Loucy (cell line): ENCODE measurements at regions not wholly inside any gene's neighbourhood (a gene's known extent, or its start where the extent isn't known, plus 50 kb on each side); places are given as distances from the start of the nearest gene placed in this dataset.

Source experiments
- H2AFZ ChIP-seq: fragments of 200-600 bp; sonication (generic); 2 replicates; pipeline ENCODE4 v1.6.0; 2016; ENCODE audit warnings: antibody characterized with exemption, mild to moderate bottlenecking, low read length, moderate library complexity
- H3F3A ChIP-seq: fragments of 200-600 bp; 2 replicates; pipeline ENCODE4 v1.6.0; 2016; ENCODE audit warnings: antibody characterized with exemption, low read depth, mild to moderate bottlenecking
- H3K27me3 ChIP-seq: fragments of 200-600 bp; sonication (generic); 2 replicates; pipeline ENCODE4 v1.6.1; 2014; ENCODE audit warnings: low read length, mild to moderate bottlenecking; ENCODE audit not compliant: insufficient read depth, poor library complexity, severe bottlenecking
- H3K36me3 ChIP-seq: fragments of 200-600 bp; sonication (generic); 2 replicates; pipeline ENCODE4 v1.6.1; 2016; ENCODE audit warnings: low read length; ENCODE audit not compliant: insufficient read depth
- H3K4me1 ChIP-seq: fragments of 200-600 bp; sonication (generic); 2 replicates; pipeline ENCODE4 v1.5.1; 2014; ENCODE audit warnings: low read length, mild to moderate bottlenecking; ENCODE audit not compliant: insufficient read depth, poor library complexity, severe bottlenecking
- H3K4me2 ChIP-seq: fragments of 200-600 bp; sonication (generic); 2 replicates; pipeline ENCODE4 v1.6.0; 2014; ENCODE audit warnings: antibody characterized with exemption, low read length, low read depth, mild to moderate bottlenecking; ENCODE audit not compliant: poor library complexity, severe bottlenecking
- H3K4me3 ChIP-seq: fragments of 200-600 bp; sonication (generic); 2 replicates; pipeline ENCODE4 v1.5.1; 2014; ENCODE audit warnings: low read length, mild to moderate bottlenecking, mixed read lengths; ENCODE audit not compliant: poor library complexity, severe bottlenecking
- H3K79me2 ChIP-seq: fragments of 200-600 bp; sonication (generic); 2 replicates; pipeline ENCODE4 v1.6.1; 2014; ENCODE audit warnings: low read length; ENCODE audit not compliant: insufficient read depth
- H3K9ac ChIP-seq: fragments of 200-600 bp; sonication (generic); 2 replicates; pipeline ENCODE4 v1.6.0; 2014; ENCODE audit warnings: mild to moderate bottlenecking, low read depth, low read length, moderate library complexity; ENCODE audit not compliant: poor library complexity, severe bottlenecking
- H3K9me2 ChIP-seq: fragments of 200-600 bp; sonication (generic); replicated peaks from 2 replicates; pipeline ENCODE4 v1.6.1; 2016; ENCODE audit warnings: low read depth, low read length, mixed read lengths
- H3K9me3 ChIP-seq: fragments of 200-600 bp; sonication (generic); 2 replicates; pipeline ENCODE4 v1.6.1; 2014; ENCODE audit warnings: mild to moderate bottlenecking, antibody characterized with exemption, low read length, low read depth; ENCODE audit not compliant: insufficient read depth
- H4K20me1 ChIP-seq: fragments of 200-600 bp; sonication (generic); 2 replicates; pipeline ENCODE4 v1.6.0; 2014; ENCODE audit warnings: antibody characterized with exemption, low read length, mild to moderate bottlenecking; ENCODE audit not compliant: insufficient read depth, poor library complexity, severe bottlenecking
- CTCF ChIP-seq: fragments of 200-600 bp; sonication (generic); conservative IDR thresholded peaks from 2 replicates; pipeline ENCODE4 v1.5.1; 2014; ENCODE audit warnings: mild to moderate bottlenecking, antibody characterized with exemption, low read length
- EZH2phosphoT487 ChIP-seq: fragments of 200-600 bp; IDR thresholded peaks from 2 replicates; pipeline ENCODE4 v1.6.1; 2018; ENCODE audit warnings: antibody characterized with exemption, mild to moderate bottlenecking, moderate library complexity, borderline replicate concordance

- Histone ChIP-seq H3K27me3 (no peaks in the 10 kb centered on the region), H3K36me3 (no peaks in the 10 kb centered on the region), H2AFZ (no peak overlapping the region), H3K9me3 (no peaks in the 10 kb centered on the region), H3F3A (no peaks in the 10 kb centered on the region), H3K4me3 (no peak overlapping the region), H3K9ac (no peak overlapping the region), H3K4me1 (no peaks in the 10 kb centered on the region), H3K9me2 (no peaks in the 10 kb centered on the region), H4K20me1 (no peaks in the 10 kb centered on the region), H3K4me2 (no peak overlapping the region), H3K79me2 (no peaks in the 10 kb centered on the region)
- TF ChIP-seq EZH2phosphoT487 (no peak), CTCF (no peak)
Measured at GRCh38 chr3:166560253-166560652, 723.0 kb upstream of the BCHE start.

GRCh38 chr3:166556955-166557354 is 719.7 kb upstream of the BCHE start:
- no peak overlapping the region for H3K4me3 ChIP-seq
- no peaks in the 10 kb centered on the region for H3K79me2 ChIP-seq
- TF ChIP-seq CTCF, result no peak
- TF ChIP-seq EZH2phosphoT487, result no peak

GRCh38 chr3:166554023-166554422 is 716.8 kb upstream of the BCHE start:
- H3K4me3 ChIP-seq, result no peak overlapping the region
- TF ChIP-seq CTCF (no peak), EZH2phosphoT487 (no peak)
- H3K36me3 ChIP-seq, result no peaks in the 10 kb centered on the region
- H3K4me1 ChIP-seq, result no peaks in the 10 kb centered on the region
- H3K27me3 ChIP-seq, result no peaks in the 10 kb centered on the region
- H2AFZ ChIP-seq, result no peak overlapping the region
- H4K20me1 ChIP-seq, result no peaks in the 10 kb centered on the region
- no peak overlapping the region for H3K9ac ChIP-seq
- H3K9me2 ChIP-seq, result no peaks in the 10 kb centered on the region
- H3F3A ChIP-seq, result no peaks in the 10 kb centered on the region
- no peaks in the 10 kb centered on the region for H3K79me2 ChIP-seq
- no peak overlapping the region for H3K4me2 ChIP-seq
- no peaks in the 10 kb centered on the region for H3K9me3 ChIP-seq

More at GRCh38 chr3:166556955-166557354, 719.7 kb upstream of the BCHE start:
- H3F3A ChIP-seq, result no peaks in the 10 kb centered on the region
- no peaks in the 10 kb centered on the region for H3K36me3 ChIP-seq
- no peaks in the 10 kb centered on the region for H3K9me3 ChIP-seq
- no peak overlapping the region for H2AFZ ChIP-seq
- H3K27me3 ChIP-seq, result no peaks in the 10 kb centered on the region
- H4K20me1 ChIP-seq, result no peaks in the 10 kb centered on the region
- H3K4me2 ChIP-seq, result no peak overlapping the region
- H3K9ac ChIP-seq, result no peak overlapping the region
- no peaks in the 10 kb centered on the region for H3K9me2 ChIP-seq
- no peaks in the 10 kb centered on the region for H3K4me1 ChIP-seq
